GM23338 (cell line): ENCODE measurements at regions not wholly inside any gene's neighbourhood (a gene's known extent, or its start where the extent isn't known, plus 50 kb on each side); places are given as distances from the start of the nearest gene placed in this dataset.
"Not testable (repeated sequence)": the region's sequence is repeated elsewhere in the genome, so short reads cannot be mapped to it uniquely, and the experiment has no call there.

Experiments
- ATAC-seq: fragments of 200-7000 bp; cut with Tn5 transposase; 3 replicates; pipeline ENCODE4 v1.9.1; 2020
- DNase-seq: peaks from one replicate; pipeline ENCODE4 v3.0.0-alpha.2; 2015; ENCODE audit warnings: low spot score
- H2AFZ ChIP-seq: fragments of 200-600 bp; sonication (generic); 2 replicates; pipeline ENCODE4 v1.8.0; 2016; ENCODE audit warnings: antibody characterized with exemption, mild to moderate bottlenecking, moderate library complexity
- H3F3A ChIP-seq: fragments of 200-600 bp; sonication (generic); replicated peaks from 2 replicates; pipeline ENCODE4 v1.8.0; 2017; ENCODE audit warnings: antibody characterized with exemption, mixed run types, low read depth
- H3K27ac ChIP-seq: fragments of 200-600 bp; sonication (generic); 2 replicates; pipeline ENCODE4 v1.6.1; 2016; ENCODE audit warnings: low read depth
- H3K27me3 ChIP-seq: fragments of 200-600 bp; sonication (generic); 2 replicates; pipeline ENCODE4 v1.8.0; 2016; ENCODE audit warnings: mild to moderate bottlenecking, mixed run types, moderate library complexity; ENCODE audit not compliant: insufficient read depth
- H3K36me3 ChIP-seq: fragments of 200-600 bp; sonication (generic); 2 replicates; pipeline ENCODE4 v1.8.0; 2016; ENCODE audit warnings: mild to moderate bottlenecking; ENCODE audit not compliant: insufficient read depth
- H3K4me1 ChIP-seq: fragments of 200-600 bp; sonication (generic); 2 replicates; pipeline ENCODE4 v1.8.0; 2016; ENCODE audit warnings: mild to moderate bottlenecking, moderate library complexity; ENCODE audit not compliant: insufficient read depth
- H3K4me2 ChIP-seq: fragments of 200-600 bp; sonication (generic); 2 replicates; pipeline ENCODE4 v1.7.1; 2017; ENCODE audit warnings: mixed run types
- H3K4me3 ChIP-seq: fragments of 200-600 bp; sonication (generic); 2 replicates; pipeline ENCODE4 v1.6.1; 2016; ENCODE audit warnings: mixed run types
- H3K79me2 ChIP-seq: fragments of 200-600 bp; sonication (generic); replicated peaks from 2 replicates; pipeline ENCODE4 v1.8.0; 2017; ENCODE audit warnings: mild to moderate bottlenecking; ENCODE audit not compliant: insufficient read depth
- H3K9me2 ChIP-seq: fragments of 200-600 bp; sonication (generic); 2 replicates; pipeline ENCODE4 v1.8.0; 2017; ENCODE audit not compliant: insufficient read depth
- H4K20me1 ChIP-seq: fragments of 200-600 bp; sonication (generic); replicated peaks from 2 replicates; pipeline ENCODE4 v1.8.0; 2017; ENCODE audit warnings: mild to moderate bottlenecking; ENCODE audit not compliant: insufficient read depth
- H3K27ac Mint-ChIP-seq: 2 replicates; pipeline ENCODE4 v1.8.0; 2020; ENCODE audit warnings: inconsistent platforms, mild to moderate bottlenecking, moderate library complexity, mixed read lengths
- H3K27me3 Mint-ChIP-seq: 3 replicates; pipeline ENCODE4 v1.8.0; 2022; ENCODE audit warnings: low read depth, mild to moderate bottlenecking, moderate library complexity, mixed read lengths, inconsistent platforms; ENCODE audit not compliant: insufficient read depth, poor library complexity
- H3K36me3 Mint-ChIP-seq: 3 replicates; pipeline ENCODE4 v1.8.0; 2021; ENCODE audit warnings: low read depth, mild to moderate bottlenecking, inconsistent platforms, moderate library complexity, mixed read lengths
- H3K4me1 Mint-ChIP-seq: 3 replicates; pipeline ENCODE4 v1.8.0; 2020; ENCODE audit warnings: mild to moderate bottlenecking, inconsistent platforms, mixed read lengths
- H3K4me3 Mint-ChIP-seq: 3 replicates; pipeline ENCODE4 v1.8.0; 2021; ENCODE audit warnings: moderate library complexity, mild to moderate bottlenecking, inconsistent platforms, mixed read lengths
- H3K9me3 Mint-ChIP-seq: 3 replicates; pipeline ENCODE4 v1.8.0; 2020; ENCODE audit warnings: moderate library complexity, mild to moderate bottlenecking, inconsistent platforms, mixed read lengths
- EZH2 ChIP-seq: fragments of 200-600 bp; sonication (generic); IDR thresholded peaks from one replicate; pipeline ENCODE4 v1.8.0; 2017; ENCODE audit warnings: antibody characterized with exemption, mild to moderate bottlenecking, low read depth; ENCODE audit not compliant: unreplicated experiment
- NANOG ChIP-seq: IDR thresholded peaks from 2 replicates; pipeline ENCODE4 v1.6.1; 2016; ENCODE audit warnings: antibody characterized with exemption, borderline replicate concordance
- POLR2AphosphoS5 ChIP-seq: IDR thresholded peaks from 2 replicates; pipeline ENCODE4 v1.6.1; 2016; ENCODE audit warnings: antibody characterized with exemption, low read depth

DNA sequence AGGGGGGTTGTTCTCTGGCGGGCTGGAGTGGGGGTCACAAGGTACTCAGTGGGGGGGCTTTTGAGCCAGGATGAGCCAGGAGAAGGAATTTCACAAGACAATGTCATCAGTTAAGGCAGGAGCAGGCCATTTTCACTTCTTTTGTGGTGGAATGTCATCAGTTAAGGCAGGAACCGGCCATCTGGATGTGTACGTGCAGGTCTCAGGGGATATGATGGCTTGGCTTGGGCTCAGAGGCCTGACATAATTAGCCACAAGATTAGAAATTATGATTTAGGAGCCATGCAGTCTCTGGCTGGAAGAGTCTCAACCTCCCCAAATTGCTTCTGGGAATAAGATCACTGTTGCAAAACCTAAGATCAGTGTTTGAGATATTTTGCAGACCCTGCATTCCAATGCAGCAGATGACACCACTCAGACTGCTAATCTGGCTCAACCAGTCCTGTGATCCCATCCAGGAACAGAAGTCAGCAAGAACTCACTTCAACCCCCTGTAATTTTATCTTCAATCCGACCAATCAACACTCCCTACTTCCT is 84.4 kb upstream of the MSH6 start:
- peak; percentile 72; the same call in 1 of the 2 replicates for TF ChIP-seq NANOG
- H3K27me3 Mint-ChIP-seq: peaks cover 18% of the 10 kb centered on the region
- DNase-seq: not testable (repeated sequence)

DNA sequence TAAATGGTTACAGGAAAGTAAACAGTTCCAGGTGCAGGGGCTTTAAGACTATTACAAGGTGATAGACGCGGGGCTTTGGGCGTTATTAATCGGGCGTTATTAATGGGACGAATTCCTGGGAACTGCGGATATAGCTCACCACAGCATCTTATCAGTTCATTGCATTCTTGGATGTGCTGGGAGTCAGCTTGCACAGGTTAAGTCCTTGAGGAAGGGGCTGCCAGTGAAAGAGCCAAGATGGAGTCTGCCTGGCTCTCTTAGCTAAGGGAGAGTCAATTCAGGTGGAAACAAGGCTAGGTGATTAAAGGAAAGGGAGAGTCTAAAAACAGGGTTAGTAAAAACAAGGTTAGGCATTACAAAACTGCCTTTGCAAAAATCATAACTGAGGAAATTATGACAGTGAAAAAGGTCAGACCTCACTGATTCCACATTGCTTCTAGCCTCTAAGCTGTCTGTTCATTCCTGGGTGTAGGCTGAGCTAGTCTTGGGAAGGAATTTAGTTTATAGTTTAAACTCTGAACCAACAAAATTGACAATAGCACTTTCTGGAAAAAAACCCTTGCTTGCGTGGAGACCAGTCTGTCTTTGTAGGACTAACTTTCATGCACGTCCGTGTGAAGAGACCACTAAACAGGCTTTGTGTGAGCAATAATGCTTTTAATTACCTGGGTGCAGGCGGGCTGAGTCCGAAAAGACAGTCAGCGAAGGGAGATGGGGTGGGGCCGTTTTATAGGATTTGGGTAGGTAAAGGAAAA is 85.1 kb upstream of the MSH6 start:
- H3K4me3 ChIP-seq, ATAC-seq, DNase-seq, H3K9me2 ChIP-seq, H4K20me1 ChIP-seq, H3K36me3 ChIP-seq, H2AFZ ChIP-seq, H3K79me2 ChIP-seq, H3K27me3 ChIP-seq: not testable (repeated sequence)
- peaks cover 14% of the 10 kb centered on the region; the same call in 1 of the 2 replicates for H3F3A ChIP-seq
- peak overlapping the region; percentile 97 for H3K27ac Mint-ChIP-seq
- H3K4me2 ChIP-seq: peak overlapping the region; percentile 50
- peaks cover 57% of the 10 kb centered on the region for H3K4me1 Mint-ChIP-seq
- H3K9me3 Mint-ChIP-seq: peaks cover 38% of the 10 kb centered on the region
- peaks cover 18% of the 10 kb centered on the region for H3K27me3 Mint-ChIP-seq
- peaks cover 37% of the 10 kb centered on the region for H3K4me1 ChIP-seq
- peak overlapping the region; percentile 18; the same call in 1 of the 3 replicates for H3K4me3 Mint-ChIP-seq
- peak overlapping the region; percentile 97 for H3K27ac ChIP-seq
- peaks cover 39% of the 10 kb centered on the region for H3K36me3 Mint-ChIP-seq

More for the DNA sequence above, 84.4 kb upstream of the MSH6 start:
- not testable (repeated sequence) for H4K20me1 ChIP-seq, H3K79me2 ChIP-seq, H3K36me3 ChIP-seq, ATAC-seq, H2AFZ ChIP-seq, H3K4me3 ChIP-seq, H3K9me2 ChIP-seq, H3K27me3 ChIP-seq
- peak overlapping the region; percentile 18; the same call in 1 of the 2 replicates for H3K4me2 ChIP-seq
- peak overlapping the region; percentile 97 for H3K27ac ChIP-seq
- H3K36me3 Mint-ChIP-seq: peaks cover 41% of the 10 kb centered on the region
- peaks cover 37% of the 10 kb centered on the region for H3K4me1 ChIP-seq
- H3K4me3 Mint-ChIP-seq: peak overlapping the region; percentile 18; the same call in 1 of the 3 replicates
- H3K4me1 Mint-ChIP-seq: peaks cover 57% of the 10 kb centered on the region
- H3K27ac Mint-ChIP-seq: peak overlapping the region; percentile 97
- peaks cover 14% of the 10 kb centered on the region; the same call in 1 of the 2 replicates for H3F3A ChIP-seq
- peaks cover 41% of the 10 kb centered on the region for H3K9me3 Mint-ChIP-seq

DNA sequence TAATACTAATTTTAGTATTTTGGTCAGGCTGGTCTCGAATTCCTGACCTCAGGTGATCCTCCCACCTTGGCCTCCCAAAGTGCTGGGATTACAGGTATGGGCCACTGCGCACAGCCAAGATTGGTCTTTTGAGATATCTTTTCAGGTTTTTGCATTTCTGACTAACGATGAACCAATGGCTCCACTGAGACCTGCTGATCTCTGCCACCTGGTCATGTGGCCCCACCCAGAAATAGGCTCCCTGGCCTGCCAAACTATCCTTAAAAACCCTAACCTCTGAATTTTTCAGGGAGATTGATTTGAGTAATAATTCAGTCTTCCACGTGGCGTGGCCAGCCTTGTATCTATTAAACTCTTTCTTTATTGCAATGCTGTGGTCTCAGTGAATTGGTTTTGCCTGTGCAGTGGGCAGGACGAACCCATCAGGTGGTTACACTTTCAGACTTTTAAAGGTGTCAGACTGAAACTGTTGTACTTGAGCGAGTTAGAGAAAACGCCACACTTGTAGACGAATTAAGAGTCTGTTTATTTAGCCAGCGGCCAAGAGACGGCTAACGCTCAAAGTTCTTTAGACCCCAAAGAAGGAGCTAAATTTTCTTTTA is 85.8 kb upstream of the MSH6 start:
- DNase-seq: no peak
- Histone ChIP-seq H3K9me2 (peaks cover 1% of the 10 kb centered on the region; the same call in 1 of the 2 replicates), H3K4me3 (peak overlapping the region; percentile 11; the same call in 1 of the 2 replicates), H3F3A (peaks cover 14% of the 10 kb centered on the region; the same call in 1 of the 2 replicates), H3K4me1 (peaks cover 32% of the 10 kb centered on the region), H2AFZ (no peak overlapping the region), H3K27ac (peak overlapping the region; percentile 97), H3K79me2 (no peaks in the 10 kb centered on the region), H3K4me2 (peak overlapping the region; percentile 31), H4K20me1 (no peaks in the 10 kb centered on the region), H3K36me3 (no peaks in the 10 kb centered on the region), H3K27me3 (no peaks in the 10 kb centered on the region)
- Mint-ChIP-seq H3K4me1 (peaks cover 53% of the 10 kb centered on the region), H3K27ac (peak overlapping the region; percentile 99), H3K9me3 (peaks cover 34% of the 10 kb centered on the region), H3K36me3 (peaks cover 36% of the 10 kb centered on the region), H3K27me3 (peaks cover 18% of the 10 kb centered on the region), H3K4me3 (no peak overlapping the region)
- no peak for ATAC-seq
- TF ChIP-seq EZH2 (no peak), POLR2AphosphoS5 (0 out of 2 replicates have a peak, but pooled peaks have one; percentile 3)
